DND-41 (cell line): ENCODE measurements at regions not wholly inside any gene's neighbourhood (a gene's known extent, or its start where the extent isn't known, plus 50 kb on each side); places are given as distances from the start of the nearest gene placed in this dataset.

Experiments used
- ATAC-seq: fragments of 200-7000 bp; cut with Tn5 transposase; 3 replicates; pipeline ENCODE4 v1.9.1; 2021; ENCODE audit warnings: low read depth; ENCODE audit not compliant: insufficient read depth
- DNase-seq: peaks from one replicate; pipeline ENCODE4 v3.0.0-alpha.2; 2020
- H2AFZ ChIP-seq: 2 replicates; pipeline ENCODE4 v1.6.0; 2012; ENCODE audit warnings: low read depth, low read length
- H3K27ac ChIP-seq: 2 replicates; pipeline ENCODE4 v1.5.1; 2012; ENCODE audit warnings: low read length, inconsistent platforms
- H3K27me3 ChIP-seq: fragments of 200-600 bp; sonication (generic); 2 replicates; pipeline ENCODE4 v1.6.0; 2012; ENCODE audit warnings: low read length, mild to moderate bottlenecking, inconsistent platforms; ENCODE audit not compliant: insufficient read depth, poor library complexity
- H3K36me3 ChIP-seq: 2 replicates; pipeline ENCODE4 v1.5.1; 2012; ENCODE audit warnings: low read length, inconsistent platforms; ENCODE audit not compliant: insufficient read depth
- H3K4me1 ChIP-seq: 2 replicates; pipeline ENCODE4 v1.5.1; 2012; ENCODE audit warnings: mild to moderate bottlenecking, low read length; ENCODE audit not compliant: insufficient read depth
- H3K4me2 ChIP-seq: 2 replicates; pipeline ENCODE4 v1.6.0; 2012; ENCODE audit warnings: mild to moderate bottlenecking, moderate library complexity, low read length, inconsistent platforms; ENCODE audit not compliant: insufficient read depth
- H3K4me3 ChIP-seq, 2 experiments: fragments of 200-600 bp in 1 of 2; shearing (Covaris generic) in 1 of 2; 2 replicates each; pipeline ENCODE4 v1.5.1; 2012 to 2016; ENCODE audit warnings: inconsistent platforms in 2 of 2, low read length in 2 of 2, mild to moderate bottlenecking in 2 of 2, low read depth in 1 of 2, moderate library complexity in 1 of 2
- H3K79me2 ChIP-seq: 2 replicates; pipeline ENCODE4 v1.6.0; 2012; ENCODE audit warnings: low read length, inconsistent platforms; ENCODE audit not compliant: insufficient read depth
- H3K9ac ChIP-seq: 2 replicates; pipeline ENCODE4 v1.6.0; 2012; ENCODE audit warnings: low read depth, mild to moderate bottlenecking, inconsistent platforms, low read length, moderate library complexity
- H3K9me3 ChIP-seq: 2 replicates; pipeline ENCODE4 v1.5.1; 2012; ENCODE audit warnings: low read length, moderate library complexity, mild to moderate bottlenecking, inconsistent platforms; ENCODE audit not compliant: insufficient read depth, severe bottlenecking
- H4K20me1 ChIP-seq: 2 replicates; pipeline ENCODE4 v1.6.0; 2012; ENCODE audit warnings: low read length; ENCODE audit not compliant: insufficient read depth
- CTCF ChIP-seq: IDR thresholded peaks from 2 replicates; pipeline ENCODE4 v1.5.1; 2012; ENCODE audit warnings: borderline replicate concordance, low read length, moderate library complexity, mild to moderate bottlenecking; ENCODE audit not compliant: poor library complexity, severe bottlenecking; ENCODE audit errors: extremely low read depth
- EZH2 ChIP-seq: IDR thresholded peaks from 3 replicates; pipeline ENCODE4 v1.6.1; 2012; ENCODE audit warnings: borderline replicate concordance, low read depth, mild to moderate bottlenecking, moderate library complexity, low read length, inconsistent platforms; ENCODE audit not compliant: severe bottlenecking

GRCh38 chr9:108345826-108346225 lies 510.0 kb downstream of the ACTL7B start:
- ATAC-seq = no peak

GRCh38 chr9:108339251-108339650 lies 516.5 kb downstream of the ACTL7B start:
- H2AFZ ChIP-seq = no peak overlapping the region
- DNase-seq (no peak), ATAC-seq (no peak)
- H3K4me2 ChIP-seq = no peak overlapping the region
- H3K27ac ChIP-seq = no peak overlapping the region
- no peaks in the 10 kb centered on the region for H3K9me3 ChIP-seq
- H3K27me3 ChIP-seq = no peaks in the 10 kb centered on the region
- no peaks in the 10 kb centered on the region for H3K79me2 ChIP-seq
- no peaks in the 10 kb centered on the region for H3K4me1 ChIP-seq
- TF ChIP-seq CTCF (no peak), EZH2 (no peak)
- H4K20me1 ChIP-seq = no peaks in the 10 kb centered on the region
- H3K36me3 ChIP-seq = no peaks in the 10 kb centered on the region
- no peak overlapping the region for H3K4me3 ChIP-seq
- H3K9ac ChIP-seq = no peak overlapping the region

More at GRCh38 chr9:108345826-108346225, 510.0 kb downstream of the ACTL7B start:
- Histone ChIP-seq H3K36me3 (no peaks in the 10 kb centered on the region), H3K79me2 (no peaks in the 10 kb centered on the region), H3K4me3 (no peak overlapping the region), H3K9ac (no peak overlapping the region), H3K4me1 (no peaks in the 10 kb centered on the region), H2AFZ (no peak overlapping the region), H3K27me3 (no peaks in the 10 kb centered on the region), H3K4me2 (no peak overlapping the region), H4K20me1 (no peaks in the 10 kb centered on the region), H3K9me3 (no peaks in the 10 kb centered on the region), H3K27ac (no peak overlapping the region)
- TF ChIP-seq EZH2 = no peak
- DNase-seq = no peak

GRCh38 chr9:108336575-108336974 lies 519.2 kb downstream of the ACTL7B start:
- H4K20me1 ChIP-seq = no peaks in the 10 kb centered on the region
- DNase-seq (no peak), ATAC-seq (no peak)
- H3K9me3 ChIP-seq = no peaks in the 10 kb centered on the region
- no peak overlapping the region for H3K9ac ChIP-seq
- H3K27ac ChIP-seq = no peak overlapping the region
- no peaks in the 10 kb centered on the region for H3K36me3 ChIP-seq
- no peak overlapping the region for H3K4me2 ChIP-seq
- H3K79me2 ChIP-seq = no peaks in the 10 kb centered on the region
- no peaks in the 10 kb centered on the region for H3K4me1 ChIP-seq
- no peak for TF ChIP-seq CTCF
- TF ChIP-seq EZH2 = no peak
- H3K4me3 ChIP-seq = no peak overlapping the region
- no peak overlapping the region for H2AFZ ChIP-seq
- H3K27me3 ChIP-seq = no peaks in the 10 kb centered on the region

- H3K27me3 ChIP-seq = no peaks in the 10 kb centered on the region
- no peaks in the 10 kb centered on the region for H3K9me3 ChIP-seq
- H3K27ac ChIP-seq = no peak overlapping the region
- no peak overlapping the region for H3K9ac ChIP-seq
- H3K36me3 ChIP-seq = no peaks in the 10 kb centered on the region
- no peak overlapping the region for H2AFZ ChIP-seq
- H4K20me1 ChIP-seq = no peaks in the 10 kb centered on the region
- DNase-seq (no peak), ATAC-seq (no peak)
- no peak overlapping the region for H3K4me2 ChIP-seq
- no peak overlapping the region for H3K4me3 ChIP-seq
- H3K4me1 ChIP-seq = no peaks in the 10 kb centered on the region
- TF ChIP-seq CTCF = no peak
- TF ChIP-seq EZH2 = no peak
- H3K79me2 ChIP-seq = no peaks in the 10 kb centered on the region
These were observed 522.2 kb downstream of the ACTL7B start for GRCh38 chr9:108333530-108333983.
